SU-DHL-6 (cell line): ENCODE measurements at regions not wholly inside any gene's neighbourhood (a gene's known extent, or its start where the extent isn't known, plus 50 kb on each side); places are given as distances from the start of the nearest gene placed in this dataset.

Source experiments
- H2AFZ ChIP-seq: fragments of 200-600 bp; sonication (generic); 2 replicates; pipeline ENCODE4 v1.6.1; 2014; ENCODE audit warnings: low read depth, mild to moderate bottlenecking, moderate library complexity, mixed read lengths, antibody characterized with exemption, low read length; ENCODE audit not compliant: severe bottlenecking
- H3F3A ChIP-seq: fragments of 200-600 bp; shearing (Covaris generic); 2 replicates; pipeline ENCODE4 v1.6.0; 2016; ENCODE audit warnings: antibody characterized with exemption, mild to moderate bottlenecking; ENCODE audit not compliant: insufficient read depth
- H3K27ac ChIP-seq: fragments of 200-600 bp; sonication (generic); 2 replicates; pipeline ENCODE4 v1.5.1; 2016; ENCODE audit warnings: low read depth, mild to moderate bottlenecking, low read length, moderate library complexity, mixed read lengths
- H3K27me3 ChIP-seq: fragments of 200-600 bp; sonication (generic), shearing (Covaris generic); 2 replicates; pipeline ENCODE4 v1.6.0; 2014; ENCODE audit warnings: mild to moderate bottlenecking, low read length
- H3K36me3 ChIP-seq: fragments of 200-600 bp; sonication (generic); 2 replicates; pipeline ENCODE4 v1.6.1; 2014; ENCODE audit warnings: mild to moderate bottlenecking, low read length, mixed read lengths
- H3K4me2 ChIP-seq: fragments of 300-600, 200-600 bp; shearing (Covaris generic), sonication (generic); 2 replicates; pipeline ENCODE4 v1.6.0; 2014; ENCODE audit warnings: low read length, low read depth, mild to moderate bottlenecking; ENCODE audit not compliant: poor library complexity, severe bottlenecking
- H3K4me3 ChIP-seq: fragments of 200-600 bp; sonication (generic); 2 replicates; pipeline ENCODE4 v1.5.1; 2014; ENCODE audit warnings: antibody characterized with exemption, low read length, mild to moderate bottlenecking, mixed read lengths; ENCODE audit not compliant: insufficient read depth, poor library complexity, severe bottlenecking
- H3K79me2 ChIP-seq: fragments of 200-600 bp; sonication (generic); 2 replicates; pipeline ENCODE4 v1.6.1; 2014; ENCODE audit warnings: mild to moderate bottlenecking, low read length, moderate library complexity; ENCODE audit not compliant: insufficient read depth
- H3K9ac ChIP-seq: fragments of 200-600 bp; sonication (generic); 2 replicates; pipeline ENCODE4 v1.7.0; 2014; ENCODE audit warnings: mild to moderate bottlenecking, low read length
- H3K9me2 ChIP-seq: fragments of 200-600 bp; sonication (generic); replicated peaks from 2 replicates; pipeline ENCODE4 v1.6.1; 2014; ENCODE audit warnings: low read length; ENCODE audit not compliant: insufficient read depth
- H3K9me3 ChIP-seq: fragments of 200-600 bp; sonication (generic); 2 replicates; pipeline ENCODE4 v1.6.1; 2014; ENCODE audit warnings: low read length, mixed read lengths; ENCODE audit not compliant: insufficient read depth
- H4K20me1 ChIP-seq: fragments of 200-600 bp; sonication (generic); 2 replicates; pipeline ENCODE4 v1.6.1; 2014; ENCODE audit warnings: low read depth, mild to moderate bottlenecking, antibody characterized with exemption, low read length, moderate library complexity, mixed read lengths
- EZH2phosphoT487 ChIP-seq: fragments of 200-600 bp; sonication (generic), shearing (Covaris generic); conservative IDR thresholded peaks from 2 replicates; pipeline ENCODE4 v1.6.1; 2018; ENCODE audit warnings: mild to moderate bottlenecking, antibody characterized with exemption, low read length, moderate library complexity, mixed read lengths
- TF ChIP-seq, protein P1 (sequence below): fragments of 200-600 bp; sonication (generic); IDR thresholded peaks from one replicate; pipeline ENCODE4 v1.5.1; 2017; ENCODE audit warnings: antibody characterized with exemption, mild to moderate bottlenecking, low read length, moderate library complexity; ENCODE audit not compliant: insufficient read depth, poor library complexity, severe bottlenecking

DNA sequence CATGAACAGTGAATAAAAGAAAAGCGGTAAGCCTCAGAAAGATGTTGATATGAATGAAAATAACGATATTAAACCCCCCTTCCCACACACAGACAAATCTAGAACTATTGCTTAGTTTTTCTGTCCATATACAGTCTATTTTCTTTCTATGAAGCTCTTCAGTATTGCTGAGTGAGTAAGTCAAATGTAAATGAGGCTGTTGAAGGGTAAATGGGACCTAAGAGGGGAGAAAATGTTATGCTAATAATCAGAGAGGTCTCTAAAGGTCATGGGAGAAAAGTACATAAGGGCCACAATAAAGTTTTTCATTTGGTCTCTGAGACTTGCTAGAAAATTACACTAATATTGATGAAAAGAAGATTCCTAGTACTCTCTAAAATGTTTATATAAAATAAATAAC is 56.2 kb downstream of the PABPC4L start:
- H2AFZ ChIP-seq: no peak overlapping the region

DNA sequence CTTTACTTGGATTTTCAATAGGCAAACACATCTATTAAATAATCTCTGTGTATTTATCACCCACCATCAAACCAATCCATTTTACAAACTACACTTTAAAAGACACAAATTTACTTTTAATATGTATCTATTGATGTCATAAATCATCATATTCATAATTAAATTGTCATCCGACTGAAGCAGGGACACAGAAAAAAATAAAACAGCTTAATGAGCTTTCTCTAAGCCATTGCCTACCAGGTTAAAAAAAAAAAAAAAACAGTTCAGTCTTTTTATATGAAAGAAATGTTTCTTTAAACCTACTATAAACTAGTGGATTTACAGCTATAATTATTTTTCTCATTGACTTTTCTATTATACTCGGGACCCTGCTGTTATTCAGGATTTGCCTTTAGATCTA is 57.3 kb downstream of the PABPC4L start:
- H3K9ac ChIP-seq: no peak overlapping the region
- H3K27me3 ChIP-seq: no peaks in the 10 kb centered on the region
- H3K27ac ChIP-seq: no peak overlapping the region
- no peak overlapping the region for H2AFZ ChIP-seq
- no peak overlapping the region for H3K4me3 ChIP-seq
- no peaks in the 10 kb centered on the region for H3K36me3 ChIP-seq
- no peak overlapping the region for H3K4me2 ChIP-seq
- H4K20me1 ChIP-seq: no peaks in the 10 kb centered on the region
- no peaks in the 10 kb centered on the region for H3K79me2 ChIP-seq
- H3K9me3 ChIP-seq: 0 out of 2 replicates have a peak, but pooled peaks cover 4% of the 10 kb centered on the region
- H3F3A ChIP-seq: no peaks in the 10 kb centered on the region
- no peak for TF ChIP-seq EZH2phosphoT487
- TF ChIP-seq, protein P1, sequence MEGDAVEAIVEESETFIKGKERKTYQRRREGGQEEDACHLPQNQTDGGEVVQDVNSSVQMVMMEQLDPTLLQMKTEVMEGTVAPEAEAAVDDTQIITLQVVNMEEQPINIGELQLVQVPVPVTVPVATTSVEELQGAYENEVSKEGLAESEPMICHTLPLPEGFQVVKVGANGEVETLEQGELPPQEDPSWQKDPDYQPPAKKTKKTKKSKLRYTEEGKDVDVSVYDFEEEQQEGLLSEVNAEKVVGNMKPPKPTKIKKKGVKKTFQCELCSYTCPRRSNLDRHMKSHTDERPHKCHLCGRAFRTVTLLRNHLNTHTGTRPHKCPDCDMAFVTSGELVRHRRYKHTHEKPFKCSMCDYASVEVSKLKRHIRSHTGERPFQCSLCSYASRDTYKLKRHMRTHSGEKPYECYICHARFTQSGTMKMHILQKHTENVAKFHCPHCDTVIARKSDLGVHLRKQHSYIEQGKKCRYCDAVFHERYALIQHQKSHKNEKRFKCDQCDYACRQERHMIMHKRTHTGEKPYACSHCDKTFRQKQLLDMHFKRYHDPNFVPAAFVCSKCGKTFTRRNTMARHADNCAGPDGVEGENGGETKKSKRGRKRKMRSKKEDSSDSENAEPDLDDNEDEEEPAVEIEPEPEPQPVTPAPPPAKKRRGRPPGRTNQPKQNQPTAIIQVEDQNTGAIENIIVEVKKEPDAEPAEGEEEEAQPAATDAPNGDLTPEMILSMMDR: no peak
- no peaks in the 10 kb centered on the region for H3K9me2 ChIP-seq

More for the DNA sequence above, 56.2 kb downstream of the PABPC4L start:
- Histone ChIP-seq H3K9ac (no peak overlapping the region), H3K79me2 (no peaks in the 10 kb centered on the region), H3K9me2 (no peaks in the 10 kb centered on the region), H3F3A (no peaks in the 10 kb centered on the region), H3K4me3 (no peak overlapping the region), H4K20me1 (no peaks in the 10 kb centered on the region), H3K9me3 (0 out of 2 replicates have a peak, but pooled peaks cover 4% of the 10 kb centered on the region), H3K36me3 (no peaks in the 10 kb centered on the region), H3K4me2 (no peak overlapping the region), H3K27me3 (no peaks in the 10 kb centered on the region), H3K27ac (no peak overlapping the region)
- TF ChIP-seq EZH2phosphoT487: no peak
- TF ChIP-seq, protein P1: no peak

DNA sequence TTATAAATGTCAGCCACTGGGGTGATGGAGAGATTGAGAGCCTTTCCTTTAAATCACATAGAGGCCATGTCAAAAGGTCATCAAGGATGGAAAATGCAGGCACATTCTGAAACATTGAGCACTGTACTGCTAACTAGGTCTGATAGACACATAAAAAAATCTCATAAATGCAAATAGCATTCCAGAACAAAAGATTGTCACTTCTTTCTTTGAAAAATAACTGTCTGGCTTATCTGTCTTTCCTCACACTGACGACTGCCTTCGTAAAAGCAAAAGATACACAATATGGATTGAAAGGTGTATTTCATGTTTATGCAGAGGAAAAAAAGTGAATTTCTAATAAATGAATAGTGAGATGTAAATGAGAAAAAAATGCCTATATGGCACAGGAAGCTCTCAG is 59.9 kb downstream of the PABPC4L start:
- no peaks in the 10 kb centered on the region for H3K9me2 ChIP-seq
- no peak for TF ChIP-seq EZH2phosphoT487
- TF ChIP-seq, protein P1: no peak
- no peak overlapping the region for H3K4me3 ChIP-seq
- no peaks in the 10 kb centered on the region for H3K79me2 ChIP-seq
- no peak overlapping the region for H3K9ac ChIP-seq
- no peak overlapping the region for H3K27ac ChIP-seq
- 0 out of 2 replicates have a peak, but pooled peaks cover 3% of the 10 kb centered on the region for H3K9me3 ChIP-seq
- no peaks in the 10 kb centered on the region for H4K20me1 ChIP-seq
- no peaks in the 10 kb centered on the region for H3K27me3 ChIP-seq
- no peaks in the 10 kb centered on the region for H3F3A ChIP-seq
- H3K36me3 ChIP-seq: no peaks in the 10 kb centered on the region
- H2AFZ ChIP-seq: no peak overlapping the region
- H3K4me2 ChIP-seq: no peak overlapping the region

DNA sequence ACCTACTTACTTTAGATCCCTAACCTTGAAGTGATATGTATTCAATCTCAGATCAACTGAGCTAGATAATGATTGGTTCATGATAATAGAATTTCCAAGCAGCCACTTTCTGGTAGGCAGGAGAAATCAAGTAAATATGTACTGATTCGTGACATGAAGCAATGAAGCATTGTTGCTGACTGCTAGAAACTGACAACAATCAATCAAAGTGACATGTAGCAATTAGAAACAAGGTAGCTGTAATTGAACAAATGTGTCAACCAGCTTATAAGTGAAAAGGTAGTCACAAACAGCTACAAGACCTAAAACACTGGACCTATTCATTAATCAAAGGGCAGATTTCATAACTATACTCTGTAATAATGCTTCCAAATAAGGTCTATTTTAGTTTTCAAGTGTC is 62.4 kb downstream of the PABPC4L start:
- H2AFZ ChIP-seq: no peak overlapping the region
- no peaks in the 10 kb centered on the region for H3K9me2 ChIP-seq
- no peak overlapping the region for H3K4me2 ChIP-seq
- H3K9ac ChIP-seq: no peak overlapping the region
- H3K79me2 ChIP-seq: no peaks in the 10 kb centered on the region
- H3K4me3 ChIP-seq: no peak overlapping the region
- H3F3A ChIP-seq: no peaks in the 10 kb centered on the region
- H3K9me3 ChIP-seq: no peaks in the 10 kb centered on the region
- H3K27ac ChIP-seq: no peak overlapping the region
- H3K36me3 ChIP-seq: no peaks in the 10 kb centered on the region
- H4K20me1 ChIP-seq: no peaks in the 10 kb centered on the region
- TF ChIP-seq, protein P1: no peak
- no peak for TF ChIP-seq EZH2phosphoT487
- H3K27me3 ChIP-seq: no peaks in the 10 kb centered on the region
